Activated CD4-positive, alpha-beta T cell treated with anti-CD3 and anti-CD28 coated beads, Interleukin-10, Interleukin-2, amounts not matched to agents 100 ng/mL and 50 ng/mL, durations not matched to agents 16 hours and 8 hours (primary cell): ENCODE measurements at regions not wholly inside any gene's neighbourhood (a gene's known extent, or its start where the extent isn't known, plus 50 kb on each side); places are given as distances from the start of the nearest gene placed in this dataset.

Source experiments
- DNase-seq: peaks from one replicate; pipeline ENCODE4 v3.0.0-alpha.2; 2020

- DNase-seq = no peak
These were observed 138.4 kb upstream of the SPDL1 start for GRCh38 chr5:169445191-169445590.

DNA sequence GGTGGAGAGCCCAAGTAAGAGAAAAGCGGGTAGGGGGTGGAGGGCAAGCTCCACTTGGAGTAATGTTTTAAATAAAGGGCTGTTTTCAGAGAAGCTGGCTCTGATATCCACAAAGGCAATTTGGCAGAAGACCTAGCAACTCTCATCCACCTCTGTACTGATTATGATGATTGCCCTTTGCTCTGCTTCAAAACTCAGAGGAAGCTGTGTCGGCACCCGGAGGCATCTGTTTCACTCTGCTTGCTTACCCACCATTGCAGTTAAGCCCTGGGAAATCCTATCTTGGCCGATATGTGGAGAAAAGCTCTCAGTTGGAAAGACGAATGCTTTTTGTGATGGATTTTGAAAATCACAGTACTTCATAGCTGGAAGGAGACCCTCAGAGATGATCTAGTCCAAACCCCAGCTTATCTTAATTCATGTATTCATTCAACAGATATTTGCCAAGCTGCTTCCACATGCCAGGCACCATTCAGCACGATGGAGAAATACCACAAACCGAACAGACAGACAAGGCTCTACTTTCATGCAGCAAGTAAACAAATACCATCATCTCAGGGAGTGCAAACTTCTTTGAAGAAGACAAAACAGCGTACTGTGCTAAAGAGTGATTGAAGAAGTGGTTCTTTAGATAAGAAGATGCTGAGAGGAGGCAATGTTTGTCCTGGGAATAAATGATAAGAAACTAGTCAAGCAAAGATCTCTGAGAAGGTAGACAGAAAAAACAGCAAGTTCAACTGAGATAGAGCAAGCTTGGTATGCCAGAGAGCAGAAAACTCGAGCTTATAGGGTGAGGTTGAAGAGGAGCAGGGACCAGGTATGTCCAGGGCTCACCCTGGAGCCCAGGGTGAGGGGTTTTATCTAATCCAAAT lies 140.4 kb upstream of the SPDL1 start:
- no peak for DNase-seq

DNA sequence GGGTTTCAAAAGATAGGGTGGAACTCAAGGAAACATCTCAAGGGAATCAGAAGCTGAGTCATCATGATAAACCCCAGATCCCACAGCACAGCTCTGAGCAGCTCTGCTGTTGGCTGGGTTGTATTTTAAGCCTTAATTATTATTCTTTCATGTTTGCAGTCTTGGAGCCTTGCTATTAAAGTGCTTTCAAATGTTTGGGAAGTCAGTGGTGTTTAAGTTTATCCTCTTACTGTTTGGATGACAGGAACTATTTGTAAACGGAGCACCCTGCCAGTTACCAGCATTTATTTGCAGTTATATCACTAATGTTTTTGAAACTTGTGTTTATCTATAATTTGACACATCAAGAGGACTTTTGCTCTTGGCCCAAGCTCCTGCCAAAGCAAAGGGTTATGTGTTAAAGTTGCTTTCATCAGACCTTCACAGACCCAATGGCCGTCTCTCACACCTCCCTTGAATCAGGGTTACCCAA lies 141.1 kb upstream of the SPDL1 start:
- no peak for DNase-seq

- DNase-seq = no peak
These were observed 139.3 kb upstream of the SLIT3 start for GRCh38 chr5:169440107-169440705.

GRCh38 chr5:169439362-169439761 lies 138.4 kb upstream of the SLIT3 start:
- DNase-seq = no peak

DNA sequence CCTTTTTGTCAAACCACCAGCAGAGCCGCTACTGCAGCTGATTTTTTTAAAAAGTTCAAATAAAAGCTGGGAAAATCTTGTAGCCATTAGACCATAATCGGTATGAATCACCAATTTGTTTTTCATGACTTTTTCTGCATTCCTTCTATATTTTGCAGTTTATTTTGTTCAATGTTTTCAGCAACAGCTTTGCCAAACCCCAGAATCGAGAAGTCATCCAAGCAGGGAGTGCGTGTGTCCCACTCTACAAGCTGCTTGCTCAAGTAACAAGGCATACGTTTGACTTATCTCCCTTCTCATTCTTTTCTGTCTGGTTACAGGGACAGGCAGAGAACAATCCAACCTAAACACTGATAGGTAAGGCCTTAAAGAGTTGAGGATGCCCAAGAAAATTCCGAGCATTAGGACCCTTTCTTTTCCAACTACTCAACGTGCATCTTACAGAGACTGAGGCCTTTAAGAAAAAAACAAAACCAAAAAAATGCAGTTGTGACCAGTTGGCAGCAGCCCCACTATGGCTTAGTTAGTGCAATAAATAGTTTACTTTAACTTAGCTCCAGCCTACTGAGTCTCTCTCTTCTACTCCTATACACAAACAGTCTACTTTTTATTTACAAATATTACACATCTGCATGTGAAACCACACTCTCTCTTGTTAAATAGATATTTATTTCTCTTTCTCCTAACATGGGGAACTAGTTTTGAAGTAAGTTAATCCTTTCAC lies 134.7 kb upstream of the SLIT3 start:
- DNase-seq = no peak

- no peak for DNase-seq
These were observed 132.3 kb upstream of the SLIT3 start for GRCh38 chr5:169433221-169433651.

- DNase-seq = no peak
These were observed 130.4 kb upstream of the SLIT3 start for GRCh38 chr5:169431386-169431785.

- DNase-seq = no peak
These were observed 129.7 kb upstream of the SLIT3 start for GRCh38 chr5:169430671-169431070.

- no peak for DNase-seq
These were observed 128.1 kb upstream of the SLIT3 start for GRCh38 chr5:169429044-169429443.

- DNase-seq = no peak
These were observed 125.8 kb upstream of the SLIT3 start for GRCh38 chr5:169426784-169427183.

GRCh38 chr5:169424670-169425378 lies 123.9 kb upstream of the SLIT3 start:
- no peak for DNase-seq

DNA sequence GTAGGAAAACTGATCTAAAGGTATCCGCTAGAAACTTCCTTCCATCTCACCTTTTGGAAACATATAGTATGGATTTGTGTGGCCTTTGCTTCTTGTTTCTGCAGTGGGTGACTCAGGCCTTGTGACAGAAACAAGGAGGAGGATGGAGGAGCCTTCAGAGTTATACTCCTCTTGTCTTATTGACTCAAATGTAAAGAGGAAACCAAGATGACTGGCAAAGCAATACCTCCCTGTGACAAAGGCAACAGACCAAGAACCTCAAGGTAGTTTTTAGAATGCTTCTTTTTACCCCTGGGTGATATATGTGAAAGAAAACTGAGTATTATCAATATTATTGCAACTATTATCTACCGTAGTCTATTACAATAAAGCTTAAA lies 123.3 kb upstream of the SLIT3 start:
- no peak for DNase-seq

DNA sequence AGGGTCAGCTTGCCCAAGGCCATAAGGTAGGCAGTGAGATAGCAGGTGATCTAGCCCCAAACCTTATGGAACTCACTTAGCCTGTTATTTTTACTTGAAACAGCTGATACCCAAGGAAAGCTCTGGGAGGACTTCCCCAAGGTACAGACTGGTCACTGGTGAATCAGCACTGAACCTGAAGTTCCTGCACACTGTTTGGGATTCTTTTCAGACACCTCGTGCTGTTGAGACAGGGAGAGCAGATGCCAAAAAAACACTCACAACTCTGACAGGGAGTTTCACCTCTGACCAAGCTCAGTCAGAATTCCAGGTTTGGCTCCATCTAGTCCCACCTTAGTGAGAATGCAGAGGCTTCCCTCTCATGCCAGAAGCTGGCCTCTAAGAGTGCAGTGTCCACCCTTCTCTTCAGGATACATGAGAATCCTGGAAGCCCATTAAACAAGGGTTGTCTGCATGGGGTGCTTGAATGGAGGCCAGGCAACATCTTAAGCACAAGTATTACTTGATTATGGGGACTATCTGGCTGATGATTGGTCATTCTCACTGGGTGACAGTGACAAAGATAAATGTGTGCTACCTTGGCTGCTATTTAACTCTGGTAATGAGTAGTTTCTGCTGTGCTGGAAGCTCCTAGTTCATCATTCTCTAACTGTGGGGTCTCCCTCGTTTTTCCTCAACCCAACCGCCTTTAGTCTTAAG lies 122.8 kb upstream of the SLIT3 start:
- no peak for DNase-seq

DNA sequence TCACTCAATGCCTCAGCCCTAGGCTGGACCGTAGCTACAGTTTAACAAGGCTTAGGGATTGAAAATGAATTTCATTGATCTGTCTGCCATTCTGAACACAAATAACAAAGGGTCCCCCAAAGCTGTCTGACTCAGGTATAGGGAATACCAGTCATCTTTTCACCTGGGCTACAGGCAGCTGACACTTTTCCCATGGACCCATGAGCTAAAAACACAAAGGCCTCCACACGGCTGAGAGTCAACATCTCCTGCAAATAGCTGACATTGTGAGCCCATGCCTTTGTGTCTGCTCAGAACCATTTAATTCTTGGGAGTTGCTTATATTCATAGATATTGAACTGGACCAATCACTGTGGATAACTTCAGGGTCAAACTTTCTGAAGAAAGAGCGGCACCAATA lies 121.1 kb upstream of the SLIT3 start:
- no peak for DNase-seq

- DNase-seq = no peak
These were observed 120.7 kb upstream of the SLIT3 start for GRCh38 chr5:169421677-169422076.

- no peak for DNase-seq
These were observed 116.7 kb upstream of the SLIT3 start for GRCh38 chr5:169417676-169418075.

- DNase-seq = no peak
These were observed 115.8 kb upstream of the SLIT3 start for GRCh38 chr5:169416583-169417196.

- no peak for DNase-seq
These were observed 115.0 kb upstream of the SLIT3 start for GRCh38 chr5:169415948-169416347.

- DNase-seq = no peak
These were observed 114.4 kb upstream of the SLIT3 start for GRCh38 chr5:169415371-169415770.

GRCh38 chr5:169413416-169413815 lies 112.5 kb upstream of the SLIT3 start:
- DNase-seq = no peak

GRCh38 chr5:169412831-169413230 lies 111.9 kb upstream of the SLIT3 start:
- DNase-seq = no peak
